Prostate gland (tissue), 2 donors: ENCODE measurements at regions not wholly inside any gene's neighbourhood (a gene's known extent, or its start where the extent isn't known, plus 50 kb on each side); places are given as distances from the start of the nearest gene placed in this dataset.

Experiments
- DNase-seq: peaks from one replicate; pipeline ENCODE4 v3.0.0-alpha.2; 2019; ENCODE audit warnings: low spot score
- H3K27ac ChIP-seq, 2 donors: fragments of 200-600 bp; sonication (generic); 2 replicates each; pipeline ENCODE4 v1.5.1; 2017 to 2019
- H3K27me3 ChIP-seq: fragments of 200-600 bp; sonication (generic); replicated peaks from 2 replicates; pipeline ENCODE4 v1.5.1; 2019; ENCODE audit not compliant: insufficient read depth
- H3K36me3 ChIP-seq, 2 donors: fragments of 200-600 bp; sonication (generic); 1 replicate in 1 of 2; 2 replicates in 1 of 2; pipeline versions ENCODE4 v1.5.1 to v1.8.1; 2017 to 2019
- H3K4me1 ChIP-seq: fragments of 200-600 bp; sonication (generic); replicated peaks from 2 replicates; pipeline ENCODE4 v1.5.1; 2019
- H3K4me3 ChIP-seq, 2 donors: fragments of 200-600 bp; sonication (generic); 2 replicates each; pipeline ENCODE4 v1.5.1; 2017 to 2019
- H3K9me3 ChIP-seq: fragments of 200-600 bp; sonication (generic); 2 replicates; pipeline ENCODE4 v1.5.1; 2017
- POLR2A ChIP-seq: fragments of 450-650 bp; IDR thresholded peaks from one replicate; pipeline ENCODE4 v1.6.1; 2016; ENCODE audit warnings: antibody characterized with exemption, mild to moderate bottlenecking
- POLR2AphosphoS5 ChIP-seq: sonication (generic); formaldehyde crosslinking; IDR thresholded peaks from one replicate; pipeline ENCODE4 v1.6.1; 2017; ENCODE audit warnings: antibody characterized with exemption
- WGBS: methylation state at CpG from one replicate; pipeline ENCODE4 v1.1.5; 2018; 5-methylcytosine and 5-hydroxymethylcytosine counted together
- intact Hi-C: fragments of 100-400 bp; cut with DNase I; formaldehyde crosslinking; loops from one replicate; pipeline ENCODE4 v1.14.2; 2022
- TF ChIP-seq, protein P1 (sequence below), 4 experiments: fragments of 200-600 bp in 2 of 4; fragments of 450-650 bp in 2 of 4; sonication (generic) in 2 of 4; IDR thresholded peaks; 1 replicate in 3 of 4; 2 replicates in 1 of 4; pipeline ENCODE4 v1.5.1; 2016 to 2019; ENCODE audit warnings: antibody characterized with exemption in 4 of 4, mild to moderate bottlenecking in 2 of 4, moderate library complexity in 2 of 4

DNA sequence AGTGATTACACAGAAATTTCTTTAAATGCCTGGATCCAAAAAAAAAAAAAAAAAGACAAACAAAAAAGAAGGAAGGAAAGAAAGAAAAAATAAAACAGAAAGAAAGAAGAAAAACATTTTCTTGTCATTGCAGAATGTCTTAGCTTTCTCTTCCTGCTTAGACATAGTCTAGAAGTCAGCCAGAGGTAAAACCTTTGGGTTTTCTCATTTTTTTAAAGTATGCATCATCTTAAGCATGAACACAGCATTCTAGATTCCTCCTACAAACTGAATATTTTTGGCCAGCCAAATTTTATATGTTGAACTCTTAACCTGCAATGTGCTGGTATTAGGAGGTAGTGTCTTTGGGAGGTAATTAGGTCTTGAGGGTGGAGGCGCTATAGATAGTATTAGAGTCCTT lies 243.9 kb downstream of the TRIB2 start:
- Histone ChIP-seq H3K27me3 (no peaks in the 10 kb centered on the region), H3K9me3 (no peaks in the 10 kb centered on the region), H3K4me3 (no peak overlapping the region), H3K4me1 (no peaks in the 10 kb centered on the region), H3K27ac (no peak overlapping the region), H3K36me3 (no peaks in the 10 kb centered on the region)
- WGBS: 100% methylated on average over 1 of the region's 1 CpG
- TF ChIP-seq, protein P1, sequence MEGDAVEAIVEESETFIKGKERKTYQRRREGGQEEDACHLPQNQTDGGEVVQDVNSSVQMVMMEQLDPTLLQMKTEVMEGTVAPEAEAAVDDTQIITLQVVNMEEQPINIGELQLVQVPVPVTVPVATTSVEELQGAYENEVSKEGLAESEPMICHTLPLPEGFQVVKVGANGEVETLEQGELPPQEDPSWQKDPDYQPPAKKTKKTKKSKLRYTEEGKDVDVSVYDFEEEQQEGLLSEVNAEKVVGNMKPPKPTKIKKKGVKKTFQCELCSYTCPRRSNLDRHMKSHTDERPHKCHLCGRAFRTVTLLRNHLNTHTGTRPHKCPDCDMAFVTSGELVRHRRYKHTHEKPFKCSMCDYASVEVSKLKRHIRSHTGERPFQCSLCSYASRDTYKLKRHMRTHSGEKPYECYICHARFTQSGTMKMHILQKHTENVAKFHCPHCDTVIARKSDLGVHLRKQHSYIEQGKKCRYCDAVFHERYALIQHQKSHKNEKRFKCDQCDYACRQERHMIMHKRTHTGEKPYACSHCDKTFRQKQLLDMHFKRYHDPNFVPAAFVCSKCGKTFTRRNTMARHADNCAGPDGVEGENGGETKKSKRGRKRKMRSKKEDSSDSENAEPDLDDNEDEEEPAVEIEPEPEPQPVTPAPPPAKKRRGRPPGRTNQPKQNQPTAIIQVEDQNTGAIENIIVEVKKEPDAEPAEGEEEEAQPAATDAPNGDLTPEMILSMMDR (IDR thresholded peaks at IDR 0.05): no peak
- no peak for TF ChIP-seq POLR2AphosphoS5
- no peak for TF ChIP-seq POLR2A
- DNase-seq: no peak
- intact Hi-C loops: no loop called here

DNA sequence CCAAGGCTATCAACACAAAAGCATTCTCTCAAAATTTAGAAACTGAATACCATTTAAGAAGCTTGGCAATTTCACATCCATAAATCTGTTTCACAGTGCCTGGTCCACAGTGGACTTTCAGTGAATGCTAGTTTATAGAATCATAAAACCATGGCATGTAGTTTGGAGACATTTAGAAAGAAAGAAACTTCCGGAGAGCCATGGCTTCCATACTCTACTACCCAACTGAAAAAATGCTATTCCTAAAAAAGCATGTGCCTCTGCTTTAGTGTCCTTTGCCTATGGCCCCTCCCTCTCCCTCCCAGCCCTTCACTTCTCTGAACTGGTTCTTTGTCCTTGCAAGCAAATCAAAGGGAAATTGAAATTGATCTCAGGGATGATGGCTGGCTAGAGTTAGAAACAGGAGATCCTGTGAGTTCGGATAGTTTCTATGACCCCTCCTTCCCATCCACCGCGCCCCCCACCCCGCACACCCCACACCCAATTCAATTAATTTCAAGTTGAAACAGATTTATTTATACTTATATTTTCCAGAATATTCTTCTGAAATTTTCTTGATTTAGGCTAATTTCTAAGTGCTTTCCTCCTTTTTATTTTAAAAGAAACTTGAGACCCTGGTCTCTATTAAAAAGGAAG lies 248.3 kb downstream of the TRIB2 start:
- 71% methylated on average over 5 of the region's 5 CpGs for WGBS
- Histone ChIP-seq H3K27ac (no peak overlapping the region), H3K4me1 (no peaks in the 10 kb centered on the region), H3K27me3 (no peaks in the 10 kb centered on the region), H3K36me3 (no peaks in the 10 kb centered on the region), H3K4me3 (no peak overlapping the region), H3K9me3 (no peaks in the 10 kb centered on the region)
- TF ChIP-seq POLR2AphosphoS5 (no peak), POLR2A (no peak)
- TF ChIP-seq, protein P1 (IDR thresholded peaks at IDR 0.05): no peak
- intact Hi-C loops: no loop called here
- DNase-seq: no peak

DNA sequence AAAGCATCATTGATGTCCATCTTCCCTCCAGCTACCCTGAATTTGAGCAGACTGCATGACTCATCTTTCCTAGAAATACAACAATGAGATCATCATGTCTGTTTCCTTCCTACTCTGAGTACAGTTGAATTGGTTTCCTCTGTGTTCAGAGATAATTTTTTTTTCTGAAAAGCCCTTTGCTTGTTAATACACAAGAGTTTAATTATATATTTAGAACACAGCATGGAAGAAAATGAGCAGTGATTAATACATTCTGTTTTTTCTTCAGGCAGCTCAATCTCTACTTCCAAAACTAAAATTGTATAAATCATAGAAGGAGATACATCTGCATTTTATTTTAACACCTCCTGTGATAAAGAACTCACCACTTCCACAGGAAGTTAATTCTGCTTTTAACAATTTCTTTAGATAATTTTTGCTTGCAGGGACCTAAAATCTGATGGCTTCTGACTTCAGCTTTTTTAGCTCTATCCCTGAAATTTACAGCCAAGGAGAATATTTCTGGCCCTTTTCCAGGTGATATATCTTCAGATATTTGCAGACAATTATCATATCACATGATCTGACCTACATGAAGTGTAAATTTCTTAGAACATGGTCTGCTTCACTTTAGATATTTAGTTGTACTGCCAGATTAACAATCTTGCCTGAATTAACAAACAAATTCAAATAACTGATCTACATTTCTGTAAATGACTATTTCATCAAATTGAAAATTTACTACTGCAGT lies 249.0 kb downstream of the TRIB2 start:
- no peak for DNase-seq
- TF ChIP-seq POLR2A: no peak
- TF ChIP-seq POLR2AphosphoS5: no peak
- TF ChIP-seq, protein P1 (IDR thresholded peaks at IDR 0.05): no peak
- Histone ChIP-seq H3K9me3 (no peaks in the 10 kb centered on the region), H3K27me3 (no peaks in the 10 kb centered on the region), H3K27ac (no peak overlapping the region), H3K4me1 (no peaks in the 10 kb centered on the region), H3K4me3 (no peak overlapping the region), H3K36me3 (no peaks in the 10 kb centered on the region)
- intact Hi-C loops: no loop called here

DNA sequence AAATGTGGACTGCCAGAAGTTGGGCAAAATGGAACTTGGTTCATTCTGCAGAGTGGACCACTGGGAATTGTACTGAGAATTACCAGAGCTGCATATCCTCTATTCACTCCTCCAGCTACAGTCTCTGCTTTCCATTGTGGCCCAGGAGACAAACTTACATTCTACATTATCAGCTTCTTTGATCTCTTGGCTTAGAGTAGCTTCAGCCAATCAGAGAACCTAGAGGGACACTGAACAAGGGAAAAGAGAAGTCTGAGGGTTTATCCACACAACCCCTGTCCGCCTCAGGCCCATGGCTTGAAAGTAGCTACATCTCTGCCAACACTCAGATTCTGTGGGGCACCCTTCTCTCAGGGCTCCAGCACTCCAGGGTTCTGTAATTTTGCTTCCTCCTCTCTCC lies 251.1 kb downstream of the TRIB2 start:
- TF ChIP-seq POLR2A (no peak), POLR2AphosphoS5 (no peak)
- TF ChIP-seq, protein P1 (IDR thresholded peaks at IDR 0.05): no peak
- no peak for DNase-seq
- intact Hi-C loops: no loop called here
- H3K36me3 ChIP-seq: no peaks in the 10 kb centered on the region
- H3K4me3 ChIP-seq: no peak overlapping the region
- H3K27me3 ChIP-seq: no peaks in the 10 kb centered on the region
- WGBS: 94% methylated on average over 1 of the region's 1 CpG
- H3K9me3 ChIP-seq: no peaks in the 10 kb centered on the region
- H3K27ac ChIP-seq: no peak overlapping the region
- no peaks in the 10 kb centered on the region for H3K4me1 ChIP-seq

DNA sequence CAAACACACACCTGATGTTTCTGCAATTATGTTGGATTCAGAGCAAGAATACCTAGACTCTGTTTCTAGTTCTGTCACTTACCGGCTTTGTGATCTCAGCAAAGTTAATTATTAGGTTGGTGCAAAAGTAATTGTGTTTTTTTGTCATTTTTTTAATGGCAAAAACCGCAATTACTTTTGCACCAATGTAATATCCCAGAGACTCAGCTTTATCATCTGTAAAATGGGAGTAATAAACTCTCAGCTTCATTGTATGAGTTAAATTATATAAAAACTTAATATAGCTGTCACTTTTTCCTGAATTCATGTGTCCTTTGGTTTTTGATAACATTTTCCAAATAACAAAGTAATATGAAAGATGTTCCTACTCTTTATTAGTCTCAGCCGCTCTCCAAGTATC lies 251.7 kb downstream of the TRIB2 start:
- Histone ChIP-seq H3K27me3 (no peaks in the 10 kb centered on the region), H3K36me3 (no peaks in the 10 kb centered on the region), H3K27ac (no peak overlapping the region), H3K9me3 (no peaks in the 10 kb centered on the region), H3K4me3 (no peak overlapping the region), H3K4me1 (no peaks in the 10 kb centered on the region)
- no peak for DNase-seq
- 98% methylated on average over 3 of the region's 3 CpGs for WGBS
- intact Hi-C loops: no loop called here
- TF ChIP-seq POLR2A: no peak
